H1 (cell line): ENCODE measurements at regions not wholly inside any gene's neighbourhood (a gene's known extent, or its start where the extent isn't known, plus 50 kb on each side); places are given as distances from the start of the nearest gene placed in this dataset.

ENCODE experiments used
- CTCF ChIA-PET: fragments of 300-600 bp; sonication (Branson Sonifier 250); formaldehyde crosslinking; loops from one replicate; lab custom pipeline; 2021; ENCODE audit not compliant: partially characterized antibody; lab: Charles Lee
- POLR2A ChIA-PET: fragments of 300-600 bp; sonication (Branson Sonifier 250); formaldehyde crosslinking; loops from one replicate; lab custom pipeline; 2021; ENCODE audit warnings: inconsistent platforms; ENCODE audit not compliant: partially characterized antibody; lab: Charles Lee
- DNase-seq, 2 experiments: peaks; one replicate each; pipeline versions ENCODE4 v3.0.0 to v3.0.0-alpha.2; 2010 to 2022; ENCODE audit warnings: low spot score in 2 of 2, low read depth in 1 of 2, mixed read lengths in 1 of 2
- FAIRE-seq: peaks from 2 replicates; lab custom pipeline; 2011; peaks lifted over from hg19 to GRCh38; lab: Jason Lieb, UNC
- H2AFZ ChIP-seq: 2 replicates; pipeline ENCODE4 v1.8.1; 2012; ENCODE audit warnings: low read length, inconsistent platforms
- H2AK5ac ChIP-seq: 2 replicates; pipeline ENCODE4 v1.6.1; 2013; ENCODE audit warnings: low read depth, low read length
- H2BK120ac ChIP-seq: replicated peaks from 2 replicates; pipeline ENCODE3; 2013; ENCODE audit warnings: low read depth, low read length, inconsistent platforms
- H2BK12ac ChIP-seq: 2 replicates; pipeline ENCODE4 v1.6.1; 2013; ENCODE audit warnings: low read depth, low read length
- H2BK15ac ChIP-seq: 2 replicates; pipeline ENCODE4 v1.6.1; 2013; ENCODE audit warnings: low read length
- H2BK20ac ChIP-seq: 2 replicates; pipeline ENCODE4 v1.6.1; 2013; ENCODE audit warnings: low read length
- H2BK5ac ChIP-seq: 2 replicates; pipeline ENCODE4 v1.6.1; 2013; ENCODE audit warnings: low read depth, low read length
- H3K14ac ChIP-seq: 2 replicates; pipeline ENCODE4 v1.6.1; 2013; ENCODE audit warnings: inconsistent platforms; ENCODE audit not compliant: insufficient read length
- H3K18ac ChIP-seq: 2 replicates; pipeline ENCODE4 v1.6.1; 2013; ENCODE audit warnings: low read length; ENCODE audit errors: extremely low read depth
- H3K23ac ChIP-seq: 2 replicates; pipeline ENCODE4 v1.6.1; 2013; ENCODE audit warnings: inconsistent platforms; ENCODE audit not compliant: insufficient read length
- H3K23me2 ChIP-seq: 2 replicates; pipeline ENCODE4 v1.6.1; 2013; ENCODE audit warnings: low read depth, low read length
- H3K27ac ChIP-seq: 2 replicates; pipeline ENCODE4 v1.6.1; 2011; ENCODE audit warnings: low read depth, low read length, inconsistent platforms
- H3K27me3 ChIP-seq, 4 experiments: replicated peaks in 1 of 4; 1 replicate in 1 of 4; 2 replicates in 3 of 4; pipeline versions ENCODE4 v1.6.1 to v1.8.1; 2011 to 2013; ENCODE audit warnings: low read length in 3 of 4, mild to moderate bottlenecking in 3 of 4, inconsistent platforms in 2 of 4, mixed read lengths in 2 of 4, moderate library complexity in 1 of 4; ENCODE audit not compliant: control insufficient read depth in 3 of 4, insufficient read depth in 3 of 4; ENCODE audit errors: extremely low read depth in 1 of 4
- H3K36me3 ChIP-seq, 4 experiments: 2 replicates each; pipeline versions ENCODE4 v1.6.1 to v1.8.1; 2011 to 2013; ENCODE audit warnings: mild to moderate bottlenecking in 4 of 4, low read length in 3 of 4, moderate library complexity in 2 of 4, control low read depth in 1 of 4, inconsistent platforms in 1 of 4; ENCODE audit not compliant: insufficient read depth in 4 of 4, control insufficient read depth in 2 of 4
- H3K4ac ChIP-seq: replicated peaks from 2 replicates; pipeline ENCODE3; 2013; ENCODE audit warnings: low read length, low read depth, mixed read lengths, inconsistent platforms; ENCODE audit not compliant: insufficient read length
- H3K4me1 ChIP-seq, 4 experiments: replicated peaks in 1 of 4; 1 replicate in 1 of 4; 2 replicates in 3 of 4; pipeline versions ENCODE4 v1.6.1 to v1.8.1; 2011 to 2013; ENCODE audit warnings: low read length in 3 of 4, inconsistent platforms in 2 of 4, mixed read lengths in 1 of 4; ENCODE audit not compliant: insufficient read depth in 4 of 4, control insufficient read depth in 3 of 4
- H3K4me2 ChIP-seq, 2 experiments: 2 replicates each; pipeline versions ENCODE4 v1.6.1 to v1.8.1; 2011 to 2013; ENCODE audit warnings: low read depth in 2 of 2, low read length in 2 of 2, control low read depth in 1 of 2, inconsistent platforms in 1 of 2, mild to moderate bottlenecking in 1 of 2; ENCODE audit not compliant: insufficient read depth in 1 of 2
- H3K4me3 ChIP-seq, 4 experiments: fragments of 200-600, 300-600 bp in 1 of 4; sonication (generic), shearing (Covaris generic), sonication (Bioruptor Twin) in 1 of 4; 2 replicates each; pipeline versions ENCODE4 v1.5.1 to v1.8.1; 2011 to 2016; ENCODE audit warnings: low read length in 4 of 4, low read depth in 3 of 4, control low read depth in 2 of 4, inconsistent platforms in 2 of 4, mild to moderate bottlenecking in 2 of 4, mixed read lengths in 1 of 4, moderate library complexity in 1 of 4; ENCODE audit not compliant: insufficient read depth in 2 of 4; ENCODE audit errors: extremely low read depth in 1 of 4
- H3K56ac ChIP-seq: replicated peaks from 2 replicates; pipeline ENCODE3; 2013; ENCODE audit warnings: low read depth, mild to moderate bottlenecking, mixed read lengths, low read length, inconsistent platforms; ENCODE audit not compliant: insufficient read length
- H3K79me1 ChIP-seq: 2 replicates; pipeline ENCODE4 v1.6.1; 2013; ENCODE audit warnings: low read depth, low read length, control low read depth
- H3K79me2 ChIP-seq, 2 experiments: 2 replicates each; pipeline versions ENCODE4 v1.6.1 to v1.8.1; 2012 to 2013; ENCODE audit warnings: low read length in 2 of 2, mild to moderate bottlenecking in 2 of 2, inconsistent platforms in 1 of 2; ENCODE audit not compliant: insufficient read depth in 2 of 2, control insufficient read depth in 1 of 2
- H3K9ac ChIP-seq, 4 experiments: replicated peaks in 1 of 4; 1 replicate in 1 of 4; 2 replicates in 3 of 4; pipeline versions ENCODE4 v1.6.1 to v1.8.1; 2011 to 2013; ENCODE audit warnings: low read depth in 3 of 4, low read length in 3 of 4, control low read depth in 2 of 4, mild to moderate bottlenecking in 2 of 4, moderate library complexity in 2 of 4, inconsistent platforms in 1 of 4; ENCODE audit errors: extremely low read depth in 1 of 4
- H3K9me3 ChIP-seq, 2 experiments: 2 replicates each; pipeline versions ENCODE4 v1.6.1 to v1.8.1; 2012 to 2013; ENCODE audit warnings: mild to moderate bottlenecking in 2 of 2, moderate library complexity in 2 of 2, control low read depth in 1 of 2, inconsistent platforms in 1 of 2, low read depth in 1 of 2, low read length in 1 of 2, mixed read lengths in 1 of 2; ENCODE audit not compliant: insufficient read depth in 2 of 2
- H4K20me1 ChIP-seq, 2 experiments: replicated peaks in 1 of 2; 2 replicates each; pipeline versions ENCODE3 to v1.8.1; 2011 to 2013; ENCODE audit warnings: inconsistent platforms in 2 of 2, low read length in 2 of 2, mild to moderate bottlenecking in 1 of 2; ENCODE audit not compliant: insufficient read depth in 2 of 2, control insufficient read depth in 1 of 2
- H4K5ac ChIP-seq: 2 replicates; pipeline ENCODE4 v1.6.1; 2013; ENCODE audit warnings: low read length, low read depth, mixed read lengths, inconsistent platforms; ENCODE audit not compliant: insufficient read length
- H4K8ac ChIP-seq: 2 replicates; pipeline ENCODE4 v1.8.0; 2013; ENCODE audit warnings: mild to moderate bottlenecking, moderate library complexity, low read length, inconsistent platforms; ENCODE audit not compliant: insufficient read depth; ENCODE audit errors: extremely low read depth
- H4K91ac ChIP-seq: replicated peaks from 2 replicates; pipeline ENCODE3; 2013; ENCODE audit warnings: low read length, mixed read lengths, inconsistent platforms; ENCODE audit not compliant: insufficient read length
- BACH1 ChIP-seq: IDR thresholded peaks from 2 replicates; pipeline ENCODE4 v1.6.1; 2012; ENCODE audit warnings: low read length, improper control_type of control experiment
- GTF2F1 ChIP-seq: IDR thresholded peaks from 2 replicates; pipeline ENCODE4 v1.6.1; 2012; ENCODE audit warnings: low read depth, low read length, improper control_type of control experiment, borderline replicate concordance
- KDM1A ChIP-seq: fragments of 200-600, 300-600 bp; sonication (generic); IDR thresholded peaks from 2 replicates; pipeline ENCODE4 v1.7.1; 2016; ENCODE audit warnings: mild to moderate bottlenecking, low read length, borderline replicate concordance
- POU5F1 ChIP-seq: IDR thresholded peaks from 2 replicates; pipeline ENCODE4 v1.6.1; 2011; ENCODE audit warnings: low read depth, mild to moderate bottlenecking, low read length, moderate library complexity
- RAD21 ChIP-seq, 2 experiments: IDR thresholded peaks in 1 of 2; conservative IDR thresholded peaks in 1 of 2; 2 replicates each; pipeline ENCODE4 v1.6.1; 2011; ENCODE audit warnings: low read depth in 2 of 2, low read length in 2 of 2, improper control_type of control experiment in 1 of 2, inconsistent platforms in 1 of 2, mild to moderate bottlenecking in 1 of 2, moderate library complexity in 1 of 2
- RFX5 ChIP-seq: IDR thresholded peaks from 2 replicates; pipeline ENCODE4 v1.6.1; 2011; ENCODE audit warnings: low read depth, low read length, improper control_type of control experiment, borderline replicate concordance
- RXRA ChIP-seq: IDR thresholded peaks from 2 replicates; pipeline ENCODE4 v1.6.1; 2011; ENCODE audit warnings: low read depth, mild to moderate bottlenecking, low read length, moderate library complexity; ENCODE audit not compliant: insufficient read depth
- WGBS, 2 experiments: shearing (Covaris generic) in 1 of 2; methylation state at CpG; one replicate each; pipeline versions ENCODE4 v1.1.6 to v1.1.7; 2013 to 2015; ENCODE audit warnings: low lambda C conversion rate in 2 of 2, mixed read lengths in 2 of 2, inconsistent platforms in 1 of 2, low coverage in 1 of 2, missing lambda C conversion rate in 1 of 2; ENCODE audit not compliant: insufficient replicate concordance in 2 of 2, insufficient coverage in 1 of 2, insufficient read length in 1 of 2; ENCODE audit errors: extremely low coverage in 1 of 2, missing lambda C conversion rate in 1 of 2; 5-methylcytosine and 5-hydroxymethylcytosine counted together

- Histone ChIP-seq H3K23me2 (no peaks in the 10 kb centered on the region), H4K20me1 (no peaks in the 10 kb centered on the region), H3K4me1 (no peaks in the 10 kb centered on the region), H3K4ac (no peak overlapping the region), H2AK5ac (no peak overlapping the region), H3K56ac (no peak overlapping the region), H3K27ac (no peak overlapping the region), H4K5ac (no peak overlapping the region), H3K9me3 (no peaks in the 10 kb centered on the region), H4K8ac (no peak overlapping the region), H2BK15ac (no peak overlapping the region), H3K79me1 (no peaks in the 10 kb centered on the region), H3K9ac (no peak overlapping the region), H2AFZ (no peak overlapping the region), H3K79me2 (no peaks in the 10 kb centered on the region), H3K4me2 (no peak overlapping the region), H2BK12ac (no peak overlapping the region), H3K4me3 (no peak overlapping the region), H3K27me3 (peaks cover 0 to 1% (median 0%) of the 10 kb centered on the region in 4 experiments; a peak in 1 of 7 replicates), H2BK20ac (no peak overlapping the region), H3K36me3 (no peaks in the 10 kb centered on the region), H2BK5ac (no peak overlapping the region), H4K91ac (no peak overlapping the region), H3K18ac (no peak overlapping the region), H2BK120ac (no peak overlapping the region), H3K14ac (no peak overlapping the region), H3K23ac (no peak overlapping the region)
- DNase-seq (no peak), FAIRE-seq (no peak)
- POLR2A ChIA-PET, result no interaction called here
- CTCF ChIA-PET, result no interaction called here
- 95% methylated on average over 1 of the region's 1 CpG; no CpG with 5 or more reads in 1 of the 2 experiments for WGBS, 2 experiments
- TF ChIP-seq POU5F1 (no peak), RAD21 (IDR thresholded peaks at IDR 0.05 in 1 of 2, conservative IDR thresholded peaks at IDR 0.05 in 1 of 2; ENCODE audit: low read depth in 2 of 2, low read length in 2 of 2) (no peak), BACH1 (no peak), RXRA (no peak), GTF2F1 (no peak), KDM1A (no peak), RFX5 (no peak)
- TF ChIP-seq, all 59 proteins: peak for 0
Observed at GRCh38 chr6:139584599-139584998, 210.2 kb upstream of the CITED2 start.
